GM12892 (cell line): ENCODE measurements at regions not wholly inside any gene's neighbourhood (a gene's known extent, or its start where the extent isn't known, plus 50 kb on each side); places are given as distances from the start of the nearest gene placed in this dataset.

Experiments
- POLR2AphosphoS5 ChIP-seq: IDR thresholded peaks from 2 replicates; pipeline ENCODE4 v1.6.1; 2011; ENCODE audit warnings: low read depth, low read length, control low read depth
- TAF1 ChIP-seq: IDR thresholded peaks from 2 replicates; pipeline ENCODE4 v1.6.1; 2011; ENCODE audit warnings: low read depth, mild to moderate bottlenecking, control low read depth, low read length, borderline replicate concordance

DNA sequence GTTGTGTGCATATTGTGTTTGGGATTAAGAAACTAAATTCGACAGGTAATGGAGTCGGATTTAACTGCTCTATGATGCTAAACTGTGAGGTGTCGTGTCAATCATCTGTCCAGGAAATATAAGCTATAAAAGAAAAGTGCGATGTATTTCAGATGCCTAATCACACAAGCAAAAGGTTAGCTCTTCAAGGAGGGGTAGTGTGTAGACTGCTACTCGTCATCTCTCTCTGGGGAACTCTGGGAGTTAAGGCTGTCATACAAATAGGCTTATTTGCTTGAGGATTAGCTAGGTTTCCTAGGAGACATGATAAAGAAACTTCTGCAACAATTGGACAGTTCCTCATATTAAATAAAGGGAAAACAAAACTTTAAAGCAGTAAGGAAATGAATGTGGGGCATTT lies 462.1 kb downstream of the OLFM4 start:
- TF ChIP-seq POLR2AphosphoS5 (no peak), TAF1 (no peak)
